ENCODE measurements at regions not wholly inside any gene's neighbourhood (a gene's known extent, or its start where the extent isn't known, plus 50 kb on each side); places are given as distances from the start of the nearest gene placed in this dataset.
"Not testable (repeated sequence)": the region's sequence is repeated elsewhere in the genome, so short reads cannot be mapped to it uniquely, and the experiment has no call there.

GRCh38 chr7:119964065-119964464 lies 308.9 kb upstream of the KCND2 start:
- no peak for DNase-seq (ENCODE audit: low read depth in 3 of 3, low spot score in 2 of 3)

DNA sequence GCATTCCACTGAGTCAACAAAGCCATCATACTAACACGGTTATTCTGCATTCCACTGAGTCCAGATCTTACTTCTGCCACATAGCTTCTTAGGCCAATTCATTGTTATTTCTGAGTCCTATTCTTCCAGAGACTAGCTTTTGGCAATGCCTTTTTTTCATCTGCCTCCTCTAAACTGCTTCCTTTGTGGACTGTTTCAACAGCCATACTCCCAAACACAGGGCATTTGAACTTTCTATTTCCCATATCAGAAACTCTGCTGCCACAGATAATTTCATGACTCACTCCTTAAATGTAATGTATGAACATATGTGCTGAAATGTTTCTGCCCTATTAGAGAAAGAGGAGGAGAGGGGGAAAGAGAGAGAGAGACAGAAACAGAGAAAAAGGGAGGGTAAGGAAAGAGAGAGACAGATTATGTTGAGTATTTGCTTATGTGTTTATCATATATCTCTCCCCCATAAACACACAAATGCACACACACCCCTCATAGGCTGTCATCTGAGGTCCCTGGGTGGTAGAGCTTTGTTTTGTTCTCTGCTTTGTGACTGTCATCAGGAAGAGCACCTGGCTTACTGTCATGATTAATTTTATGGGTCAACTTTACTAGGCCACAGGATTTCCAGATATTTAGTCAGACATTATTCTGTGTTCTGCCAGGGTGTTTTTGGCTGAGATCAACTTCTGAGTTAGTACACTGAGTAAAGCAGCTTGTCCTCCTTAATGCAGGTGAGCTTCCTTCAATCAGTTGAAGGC lies 308.0 kb upstream of the KCND2 start:
- DNase-seq (ENCODE audit: low read depth in 3 of 3, low spot score in 2 of 3) = no peak

- no peak for DNase-seq (ENCODE audit: low read depth in 3 of 3, low spot score in 2 of 3)
Measured at GRCh38 chr7:119967221-119967620, 305.8 kb upstream of the KCND2 start.

DNA sequence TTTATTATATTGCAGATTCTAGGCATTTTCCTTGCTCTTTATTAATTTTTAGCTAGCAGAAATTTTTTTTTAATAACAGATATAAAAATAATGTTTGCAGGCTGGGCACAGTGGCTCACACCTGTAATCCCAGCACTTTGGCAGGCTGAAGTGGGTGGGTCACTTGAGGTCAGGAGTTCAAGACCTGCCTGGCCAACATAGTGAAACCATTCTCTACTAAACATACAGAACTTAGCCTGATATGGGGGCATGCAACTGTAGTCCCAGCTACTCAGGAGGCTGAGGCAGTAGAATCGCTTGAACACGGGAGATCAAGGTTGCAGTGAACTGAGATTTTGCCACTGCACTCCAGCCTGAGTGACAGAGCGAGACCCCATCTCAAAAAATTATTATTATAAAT lies 304.6 kb upstream of the KCND2 start:
- DNase-seq (ENCODE audit: low read depth in 3 of 3, low spot score in 2 of 3) = not testable (repeated sequence)

GRCh38 chr7:119969054-119969453 lies 303.9 kb upstream of the KCND2 start:
- DNase-seq (ENCODE audit: low read depth in 3 of 3, low spot score in 2 of 3) = no peak

GRCh38 chr7:119969763-119970162 lies 303.2 kb upstream of the KCND2 start:
- DNase-seq (ENCODE audit: low read depth in 3 of 3, low spot score in 2 of 3) = no peak

DNA sequence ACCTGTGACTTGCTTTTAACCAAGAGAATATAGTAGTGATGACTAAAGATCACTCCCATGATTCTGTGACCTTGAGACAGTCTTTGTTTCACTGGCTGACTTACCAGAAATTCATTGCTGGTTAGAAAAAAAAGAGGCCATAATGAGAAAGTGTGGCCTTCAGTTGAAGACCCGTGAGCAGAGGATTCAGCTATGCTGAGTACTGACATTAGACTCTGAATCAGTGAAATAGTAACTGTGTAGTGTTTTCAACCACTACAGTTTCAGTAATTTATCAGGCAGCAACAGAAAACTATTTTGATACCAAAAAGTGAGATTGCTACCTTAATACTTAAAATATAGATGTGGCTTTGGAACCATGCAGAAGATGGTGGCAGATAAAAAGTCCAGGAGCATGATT lies 298.0 kb upstream of the KCND2 start:
- DNase-seq (ENCODE audit: low read depth in 3 of 3, low spot score in 2 of 3) = no peak

DNA sequence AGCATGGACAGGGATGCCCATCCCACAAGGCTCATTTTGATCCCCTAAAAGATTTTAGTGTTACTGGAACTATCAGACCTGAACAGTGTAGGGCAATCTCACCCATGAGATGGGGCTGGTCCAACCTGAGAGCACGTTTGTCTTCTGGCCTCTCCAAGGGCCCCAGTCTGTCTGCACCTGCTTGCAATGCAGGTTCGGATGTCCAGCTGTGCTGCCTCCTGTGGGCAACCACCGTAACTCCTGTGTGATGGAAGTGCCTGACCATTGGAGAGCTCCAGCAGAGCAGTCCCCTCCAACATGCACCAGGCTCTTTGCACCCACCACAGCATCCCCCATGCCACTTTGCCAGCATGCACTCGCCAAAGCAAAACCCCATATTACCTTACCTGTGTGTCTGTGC lies 290.1 kb upstream of the KCND2 start:
- DNase-seq (ENCODE audit: low read depth in 3 of 3, low spot score in 2 of 3) = no peak

DNA sequence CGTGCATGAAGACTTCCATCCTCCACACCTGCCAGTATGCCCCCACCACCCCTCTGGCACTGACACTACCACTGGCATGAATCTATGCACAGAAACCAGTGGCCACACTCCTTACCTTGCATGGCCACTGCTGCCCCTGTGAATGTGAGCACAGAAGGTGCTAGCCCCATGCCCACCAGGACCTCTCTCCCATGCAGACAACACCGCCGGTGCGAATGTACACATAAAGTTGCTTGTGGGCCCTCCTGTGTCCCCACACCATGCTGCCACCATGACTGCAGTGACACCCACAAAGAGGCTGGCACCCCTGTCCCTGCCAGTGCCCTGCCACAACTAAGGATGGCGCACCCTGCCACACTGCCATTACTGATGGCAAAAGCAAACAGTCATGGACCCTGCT lies 289.5 kb upstream of the KCND2 start:
- DNase-seq (ENCODE audit: low read depth in 3 of 3, low spot score in 2 of 3) = no peak

GRCh38 chr7:119984247-119984646 lies 288.7 kb upstream of the KCND2 start:
- DNase-seq (ENCODE audit: low read depth in 3 of 3, low spot score in 2 of 3) = no peak

DNA sequence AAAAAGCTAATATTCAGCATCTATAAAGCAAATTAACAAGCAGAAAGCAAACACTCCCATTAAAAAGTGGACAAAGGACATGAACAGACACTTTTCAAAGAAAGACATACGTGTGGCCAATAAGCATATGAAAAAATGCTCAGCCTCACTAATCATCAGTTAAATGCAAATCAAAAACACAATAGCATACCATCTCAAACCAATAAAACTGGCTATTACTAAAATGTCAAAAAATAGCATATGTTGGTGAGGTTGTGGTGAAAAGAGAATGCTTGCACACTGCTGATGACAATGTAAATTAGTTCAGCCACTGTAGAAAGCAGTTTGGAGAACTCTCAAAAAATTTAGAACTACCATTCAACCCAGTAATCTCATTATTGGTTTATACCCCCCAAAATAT lies 284.6 kb upstream of the KCND2 start:
- no peak for DNase-seq (ENCODE audit: low read depth in 3 of 3, low spot score in 2 of 3)

DNA sequence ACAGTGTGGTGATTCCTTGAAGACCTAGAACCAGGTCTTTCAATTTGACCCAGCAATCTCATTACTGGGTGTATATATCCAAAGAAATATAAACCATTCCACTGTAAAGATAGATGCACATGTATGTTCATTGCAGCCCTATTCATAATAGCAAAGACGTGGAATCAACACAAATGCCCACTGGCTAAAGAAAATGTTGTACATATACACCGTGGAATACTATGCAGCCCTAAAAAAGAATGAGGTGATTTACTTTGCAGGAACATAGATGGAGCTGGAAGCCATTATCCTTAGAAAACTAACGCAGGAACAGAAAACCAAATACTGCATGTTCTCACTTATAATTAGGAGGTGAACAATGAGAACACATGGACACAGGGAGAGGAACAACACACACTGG lies 278.0 kb upstream of the KCND2 start:
- no peak for DNase-seq (ENCODE audit: low read depth in 3 of 3, low spot score in 2 of 3)

- DNase-seq (ENCODE audit: low read depth in 3 of 3, low spot score in 2 of 3) = no peak
Measured at GRCh38 chr7:119996634-119997033, 276.3 kb upstream of the KCND2 start.

- no peak for DNase-seq (ENCODE audit: low read depth in 3 of 3, low spot score in 2 of 3)
Measured at GRCh38 chr7:119999738-120000475, 273.1 kb upstream of the KCND2 start.

DNA sequence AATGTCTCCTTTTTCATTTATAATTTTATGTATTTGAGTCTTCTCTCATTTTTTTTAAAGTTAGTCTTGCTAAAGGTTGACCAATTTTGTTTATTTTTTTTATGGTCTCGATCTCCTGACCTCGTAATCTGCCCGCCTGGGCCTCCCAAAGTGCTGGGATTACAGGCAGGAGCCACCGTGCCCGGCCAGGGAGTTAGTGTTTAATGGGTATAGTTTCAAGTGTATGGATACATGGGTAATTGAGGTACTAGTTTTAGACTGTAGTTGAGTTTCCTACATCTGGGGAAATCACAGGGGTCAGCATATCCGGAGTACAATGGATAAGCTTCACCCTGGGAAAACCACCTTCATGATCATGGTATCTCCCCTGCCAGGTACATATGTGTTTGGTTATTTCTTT lies 267.3 kb upstream of the KCND2 start:
- no peak for DNase-seq (ENCODE audit: low read depth in 3 of 3, low spot score in 2 of 3)

- not testable (repeated sequence) for DNase-seq (ENCODE audit: low read depth in 3 of 3, low spot score in 2 of 3)
Measured at GRCh38 chr7:120014301-120014700, 258.7 kb upstream of the KCND2 start.

- DNase-seq (ENCODE audit: low read depth in 3 of 3, low spot score in 2 of 3) = no peak
Measured at GRCh38 chr7:120014925-120015465, 258.0 kb upstream of the KCND2 start.

DNA sequence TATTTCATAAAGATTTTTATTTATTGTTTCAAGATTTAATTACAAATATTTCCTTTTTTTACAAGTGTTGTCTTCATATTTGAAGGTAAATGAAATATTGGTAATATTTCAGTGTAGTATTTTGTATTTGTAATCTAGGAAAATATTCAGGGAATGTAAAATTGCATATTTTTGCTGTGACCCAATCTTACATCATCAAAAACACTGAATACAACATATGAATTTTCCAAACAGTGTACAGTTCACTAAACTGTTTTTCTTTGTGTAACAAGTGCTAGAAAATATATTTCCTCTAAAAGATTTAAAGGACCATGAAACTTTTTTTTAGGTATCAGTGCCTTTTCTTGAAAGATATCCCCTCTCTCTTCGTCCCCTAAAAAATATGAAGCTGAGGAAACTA lies 251.9 kb upstream of the KCND2 start:
- DNase-seq (ENCODE audit: low read depth in 3 of 3, low spot score in 2 of 3) = no peak

- DNase-seq (ENCODE audit: low read depth in 3 of 3, low spot score in 2 of 3) = no peak
Measured at GRCh38 chr7:120023494-120024167, 249.3 kb upstream of the KCND2 start.

GRCh38 chr7:120028636-120029035 lies 244.3 kb upstream of the KCND2 start:
- no peak for DNase-seq (ENCODE audit: low read depth in 3 of 3, low spot score in 2 of 3)

- DNase-seq (ENCODE audit: low read depth in 3 of 3, low spot score in 2 of 3) = no peak
Measured at GRCh38 chr7:120030876-120031275, 242.1 kb upstream of the KCND2 start.

- no peak for DNase-seq (ENCODE audit: low read depth in 3 of 3, low spot score in 2 of 3)
Measured at GRCh38 chr7:120033114-120033513, 239.9 kb upstream of the KCND2 start.

Data from right renal cortex interstitium (tissue), 3 donors.